OCI-LY7 (cell line): ENCODE measurements at regions not wholly inside any gene's neighbourhood (a gene's known extent, or its start where the extent isn't known, plus 50 kb on each side); places are given as distances from the start of the nearest gene placed in this dataset.
A peak's percentile ranks its signal among the peaks of the same experiment; 100 is the strongest.

Experiments
- BruUV-seq: library from RNA; stranded (reverse); fragments of 400-500 nt; replicated peaks from 2 replicates; lab custom pipeline; 2021; lab: Mats Ljungman, UMichigan
- CTCF ChIA-PET: fragments of 300-600 bp; sonication (Branson Sonifier 250); formaldehyde crosslinking; loops from one replicate; lab custom pipeline; 2022; ENCODE audit warnings: antibody characterized with exemption; ENCODE audit not compliant: unreplicated experiment; lab: Charles Lee
- POLR2A ChIA-PET: fragments of 300-600 bp; sonication (Branson Sonifier 250); formaldehyde crosslinking; loops from one replicate; lab custom pipeline; 2022; ENCODE audit warnings: antibody characterized with exemption; lab: Charles Lee
- DNase-seq: peaks from one replicate; pipeline ENCODE4 v3.0.0-alpha.2; 2015; ENCODE audit warnings: low spot score
- H2AFZ ChIP-seq: fragments of 200-600 bp; sonication (generic), shearing (Covaris generic); 2 replicates; pipeline ENCODE4 v1.6.1; 2014; ENCODE audit warnings: mild to moderate bottlenecking, antibody characterized with exemption, low read length, moderate library complexity
- H3K27ac ChIP-seq: fragments of 200-600 bp; sonication (generic); 2 replicates; pipeline ENCODE4 v1.5.1; 2014; ENCODE audit warnings: mixed run types, low read depth, mild to moderate bottlenecking, moderate library complexity, low read length, inconsistent platforms; ENCODE audit not compliant: poor library complexity, severe bottlenecking
- H3K36me3 ChIP-seq: fragments of 200-600 bp; sonication (generic); 2 replicates; pipeline ENCODE4 v1.6.1; 2014; ENCODE audit warnings: mild to moderate bottlenecking, antibody characterized with exemption, low read length, moderate library complexity, mixed read lengths; ENCODE audit not compliant: insufficient read depth
- H3K4me1 ChIP-seq: fragments of 200-600 bp; sonication (generic); 2 replicates; pipeline ENCODE4 v1.5.1; 2014; ENCODE audit warnings: mild to moderate bottlenecking, low read length; ENCODE audit not compliant: insufficient read depth, poor library complexity, severe bottlenecking
- H3K4me2 ChIP-seq: fragments of 200-600 bp; sonication (generic); 2 replicates; pipeline ENCODE4 v1.6.1; 2014; ENCODE audit warnings: mild to moderate bottlenecking, low read length
- H3K4me3 ChIP-seq: fragments of 200-600 bp; sonication (generic); 2 replicates; pipeline ENCODE4 v1.5.1; 2014; ENCODE audit warnings: mild to moderate bottlenecking, low read depth, low read length; ENCODE audit not compliant: poor library complexity, severe bottlenecking
- H3K79me2 ChIP-seq: fragments of 200-600 bp; sonication (generic); 2 replicates; pipeline ENCODE4 v1.6.1; 2016; ENCODE audit warnings: low read depth, mild to moderate bottlenecking, low read length, moderate library complexity, mixed read lengths; ENCODE audit not compliant: insufficient read depth
- H3K9me2 ChIP-seq: fragments of 200-600 bp; sonication (generic); 2 replicates; pipeline ENCODE4 v1.6.1; 2016; ENCODE audit warnings: mild to moderate bottlenecking, low read length, mixed read lengths; ENCODE audit not compliant: insufficient read depth
- H3K9me3 ChIP-seq: fragments of 200-600 bp; sonication (generic); 2 replicates; pipeline ENCODE4 v1.6.1; 2014; ENCODE audit warnings: mild to moderate bottlenecking, mixed run types, low read length, mixed read lengths
- H4K20me1 ChIP-seq: fragments of 200-600 bp; sonication (generic); 2 replicates; pipeline ENCODE4 v1.6.1; 2014; ENCODE audit warnings: mild to moderate bottlenecking, antibody characterized with exemption, low read length, moderate library complexity, mixed read lengths; ENCODE audit not compliant: insufficient read depth
- EZH2phosphoT487 ChIP-seq: fragments of 200-600 bp; sonication (generic); IDR thresholded peaks from 2 replicates; pipeline ENCODE4 v1.6.1; 2018; ENCODE audit warnings: low read depth, borderline replicate concordance, mild to moderate bottlenecking, mixed run types, antibody characterized with exemption, low read length, moderate library complexity, mixed read lengths
- intact Hi-C: fragments of 100-400 bp; cut with micrococcal nuclease; formaldehyde crosslinking; loops from one replicate; pipeline ENCODE4 v1.10.0; 2022; ENCODE audit not compliant: unreplicated experiment
- TF ChIP-seq, protein P1 (sequence below): fragments of 200-600 bp; sonication (generic); conservative IDR thresholded peaks from 2 replicates; pipeline ENCODE4 v1.5.1; 2014; ENCODE audit warnings: mild to moderate bottlenecking, antibody characterized with exemption, low read length, moderate library complexity, mixed read lengths

DNA sequence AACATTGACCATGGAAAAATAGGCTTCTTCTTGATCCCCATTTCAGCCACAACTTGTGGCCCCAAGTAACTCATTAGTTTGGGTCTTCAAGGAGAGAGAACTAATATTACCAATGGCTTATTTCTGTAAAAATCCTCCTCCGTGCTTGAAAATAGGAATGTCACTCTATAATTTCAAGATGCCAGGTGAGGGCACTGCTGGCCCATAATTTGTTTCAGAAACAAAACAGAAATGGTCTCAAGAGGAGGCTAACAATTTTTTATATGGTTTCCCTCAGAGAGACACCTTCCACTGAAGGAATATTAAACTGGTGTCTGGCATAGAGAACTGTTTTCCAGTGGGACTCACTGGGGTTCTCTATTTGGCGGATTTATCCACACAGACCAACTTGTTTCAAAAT lies 437.0 kb upstream of the TRPC7 start:
- TF ChIP-seq, protein P1, sequence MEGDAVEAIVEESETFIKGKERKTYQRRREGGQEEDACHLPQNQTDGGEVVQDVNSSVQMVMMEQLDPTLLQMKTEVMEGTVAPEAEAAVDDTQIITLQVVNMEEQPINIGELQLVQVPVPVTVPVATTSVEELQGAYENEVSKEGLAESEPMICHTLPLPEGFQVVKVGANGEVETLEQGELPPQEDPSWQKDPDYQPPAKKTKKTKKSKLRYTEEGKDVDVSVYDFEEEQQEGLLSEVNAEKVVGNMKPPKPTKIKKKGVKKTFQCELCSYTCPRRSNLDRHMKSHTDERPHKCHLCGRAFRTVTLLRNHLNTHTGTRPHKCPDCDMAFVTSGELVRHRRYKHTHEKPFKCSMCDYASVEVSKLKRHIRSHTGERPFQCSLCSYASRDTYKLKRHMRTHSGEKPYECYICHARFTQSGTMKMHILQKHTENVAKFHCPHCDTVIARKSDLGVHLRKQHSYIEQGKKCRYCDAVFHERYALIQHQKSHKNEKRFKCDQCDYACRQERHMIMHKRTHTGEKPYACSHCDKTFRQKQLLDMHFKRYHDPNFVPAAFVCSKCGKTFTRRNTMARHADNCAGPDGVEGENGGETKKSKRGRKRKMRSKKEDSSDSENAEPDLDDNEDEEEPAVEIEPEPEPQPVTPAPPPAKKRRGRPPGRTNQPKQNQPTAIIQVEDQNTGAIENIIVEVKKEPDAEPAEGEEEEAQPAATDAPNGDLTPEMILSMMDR: peak; percentile 71
- TF ChIP-seq EZH2phosphoT487: no peak
- H3K9me3 ChIP-seq: no peaks in the 10 kb centered on the region
- H3K79me2 ChIP-seq: no peaks in the 10 kb centered on the region
- no peaks in the 10 kb centered on the region for H3K36me3 ChIP-seq
- no peaks in the 10 kb centered on the region for H4K20me1 ChIP-seq
- intact Hi-C loops: loop anchor here (1.0 to 10.0 kb wide), 3 partner anchors 272 to 942 kb away; no protein-coding TSS in a partner anchor
- no peak overlapping the region; the same call in 1 of the 2 replicates for H2AFZ ChIP-seq
- no peak overlapping the region for H3K27ac ChIP-seq
- DNase-seq: peak; percentile 34
- H3K4me2 ChIP-seq: no peak overlapping the region
- no peaks in the 10 kb centered on the region for H3K4me1 ChIP-seq
- H3K4me3 ChIP-seq: no peak overlapping the region
- ChIA-PET CTCF (no interaction called here), POLR2A (interaction anchor here (0.7 to 1.5 kb wide), 2 partner anchors 12 to 518 kb away, joined by 3 to 5 read pairs; no protein-coding TSS in a partner anchor)
- no peaks in the 10 kb centered on the region for H3K9me2 ChIP-seq
- BruUV-seq: no TSS peak

DNA sequence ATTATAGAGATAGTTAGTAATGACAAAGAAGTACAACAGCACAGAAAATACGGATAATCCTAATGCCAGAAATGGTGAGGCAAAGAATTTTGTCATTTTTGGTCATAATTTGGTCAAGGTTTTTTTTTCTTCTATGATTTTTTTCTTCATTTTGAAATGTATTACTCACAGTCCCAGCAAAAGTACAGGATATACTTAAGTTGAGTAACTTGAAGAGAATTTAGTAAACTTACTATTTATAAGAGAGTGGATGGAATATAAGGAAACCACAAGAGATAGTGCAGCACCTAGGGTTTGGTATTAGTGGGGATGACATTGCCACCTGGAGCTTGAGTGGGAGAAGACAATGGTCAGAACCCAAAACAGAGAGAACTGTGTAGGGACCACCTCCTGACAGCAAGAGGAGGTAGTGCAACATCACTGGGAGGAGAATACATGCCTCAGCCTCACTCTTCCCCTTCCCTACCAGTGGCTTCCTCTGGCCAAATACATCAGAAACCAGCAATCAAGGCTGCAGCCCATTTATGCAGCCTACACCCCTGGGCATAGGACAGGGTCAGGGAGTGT lies 434.5 kb upstream of the TRPC7 start:
- TF ChIP-seq, protein P1: no peak
- no peak for TF ChIP-seq EZH2phosphoT487
- intact Hi-C loops: loop anchor here (10.0 kb wide), 2 partner anchors 275 to 945 kb away; no protein-coding TSS in a partner anchor
- DNase-seq: no peak
- Histone ChIP-seq H3K9me2 (no peaks in the 10 kb centered on the region), H3K4me1 (no peaks in the 10 kb centered on the region), H3K9me3 (no peaks in the 10 kb centered on the region), H3K27ac (no peak overlapping the region), H3K4me2 (no peak overlapping the region), H3K79me2 (no peaks in the 10 kb centered on the region), H2AFZ (no peak overlapping the region), H4K20me1 (no peaks in the 10 kb centered on the region), H3K4me3 (no peak overlapping the region), H3K36me3 (no peaks in the 10 kb centered on the region)
- ChIA-PET CTCF (no interaction called here), POLR2A (no interaction called here)
- no TSS peak for BruUV-seq

- CTCF ChIA-PET: no interaction called here
- no TSS peak for BruUV-seq
- H3K9me3 ChIP-seq: no peaks in the 10 kb centered on the region
Observed at GRCh38 chr5:136793300-136793699, 428.0 kb upstream of the TRPC7 start.

More at GRCh38 chr5:136793300-136793699, 428.0 kb upstream of the TRPC7 start:
- H4K20me1 ChIP-seq: no peaks in the 10 kb centered on the region
- H3K4me3 ChIP-seq: no peak overlapping the region
- intact Hi-C loops: no loop called here
- H3K4me1 ChIP-seq: no peaks in the 10 kb centered on the region
- no peak for TF ChIP-seq EZH2phosphoT487
- TF ChIP-seq, protein P1: no peak
- H3K9me2 ChIP-seq: no peaks in the 10 kb centered on the region
- POLR2A ChIA-PET: no interaction called here
- no peaks in the 10 kb centered on the region for H3K36me3 ChIP-seq
- H3K79me2 ChIP-seq: no peaks in the 10 kb centered on the region
- no peak for DNase-seq
- no peak overlapping the region for H2AFZ ChIP-seq
- no peak overlapping the region for H3K4me2 ChIP-seq
- H3K27ac ChIP-seq: no peak overlapping the region
